Epithelial cell of esophagus (primary cell): ENCODE measurements at regions not wholly inside any gene's neighbourhood (a gene's known extent, or its start where the extent isn't known, plus 50 kb on each side); places are given as distances from the start of the nearest gene placed in this dataset.

Experiments
- DNase-seq: peaks from one replicate; pipeline ENCODE4 v3.0.0; 2010; ENCODE audit warnings: low read depth
- H3K4me3 ChIP-seq: 2 replicates; pipeline ENCODE4 v1.5.1; 2011; ENCODE audit warnings: mild to moderate bottlenecking, low read length, control low read depth
- CTCF ChIP-seq: IDR thresholded peaks from 2 replicates; pipeline ENCODE4 v1.5.1; 2011; ENCODE audit warnings: low read depth, mild to moderate bottlenecking, low read length, control low read depth, inconsistent platforms; ENCODE audit not compliant: insufficient read depth; ENCODE audit errors: missing control alignments

DNA sequence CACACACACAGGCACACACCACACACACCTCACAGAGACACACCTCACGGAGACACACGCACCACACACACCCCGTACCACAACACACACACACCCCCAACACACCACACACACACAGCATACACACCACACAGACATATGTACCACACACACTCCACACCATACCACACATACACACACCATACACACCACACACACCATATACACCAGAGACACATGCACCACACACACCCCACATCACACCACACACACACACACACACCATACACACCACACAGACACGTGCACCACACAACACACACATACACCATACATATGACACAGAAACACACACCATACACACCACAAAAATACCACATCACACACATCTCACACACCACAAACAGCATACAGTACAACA lies 850.7 kb downstream of the RNF144A start:
- no peak for DNase-seq
- no peak overlapping the region for H3K4me3 ChIP-seq
- TF ChIP-seq CTCF = no peak

DNA sequence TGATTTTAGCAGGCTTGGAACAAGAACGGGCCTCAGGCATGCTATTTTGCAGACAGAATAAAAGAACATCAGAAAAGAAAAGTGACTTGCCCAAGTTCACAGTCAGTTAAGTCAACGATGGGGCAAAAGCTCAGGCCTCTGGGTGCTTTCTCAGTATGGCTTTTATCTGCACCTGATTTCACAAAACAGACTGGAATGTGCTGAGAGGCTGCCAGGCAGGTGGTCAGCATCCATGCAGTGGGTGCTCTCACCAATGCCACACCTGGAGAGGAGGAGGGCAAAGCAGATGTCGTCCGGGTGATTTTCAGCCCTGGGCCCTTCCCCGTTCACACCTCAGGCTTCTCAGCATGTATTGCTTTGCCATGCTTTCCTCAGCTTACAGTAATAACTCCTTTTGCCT lies 854.6 kb downstream of the RNF144A start:
- DNase-seq = no peak
- TF ChIP-seq CTCF = no peak
- no peak overlapping the region for H3K4me3 ChIP-seq

DNA sequence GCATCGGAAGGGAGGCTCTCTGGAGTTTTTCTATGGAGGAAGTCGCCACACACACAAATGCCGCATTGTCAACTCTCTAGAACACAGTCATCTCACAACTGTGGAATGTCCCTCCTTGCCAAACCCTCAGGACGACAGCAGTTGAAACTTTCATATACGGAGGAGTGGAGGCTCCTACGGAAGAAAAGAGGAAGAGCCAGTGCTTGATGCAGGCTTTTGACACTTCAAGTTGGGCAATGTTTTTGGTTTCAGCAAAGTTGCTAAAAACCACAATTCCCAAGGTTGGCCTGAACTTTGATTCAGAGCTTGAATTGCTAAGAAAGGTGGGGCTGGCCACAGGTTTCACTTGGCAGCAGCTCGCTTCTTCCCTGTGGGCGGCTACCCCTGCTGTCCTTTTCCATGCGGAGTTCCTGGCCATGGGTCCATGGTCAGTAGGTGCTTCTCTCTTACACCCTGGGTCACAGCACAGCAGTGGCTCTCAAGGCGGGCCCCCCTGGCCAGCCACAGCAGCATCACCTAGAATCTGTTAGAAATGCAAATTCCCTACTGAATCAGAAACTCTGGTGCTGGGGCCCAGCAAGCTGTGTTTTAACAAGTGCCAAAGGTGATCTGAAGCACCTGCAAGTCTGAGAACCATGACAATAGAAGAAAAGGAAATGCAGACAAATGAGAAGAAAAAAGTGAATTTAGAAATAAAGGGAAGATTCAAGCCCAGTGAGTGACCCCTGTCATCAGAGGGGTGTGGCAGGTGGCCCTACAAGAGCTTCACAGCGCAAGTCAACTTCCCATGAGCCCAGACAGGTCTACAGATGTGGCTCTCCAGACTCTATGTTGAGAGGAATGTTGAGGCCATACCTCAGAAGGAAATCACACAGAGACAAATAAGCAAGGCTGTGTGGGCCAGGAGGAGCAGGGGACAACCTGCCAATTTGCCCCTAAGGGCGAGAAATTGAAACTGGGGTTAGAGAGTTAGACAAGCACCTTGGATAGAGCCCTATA lies 856.4 kb downstream of the RNF144A start:
- DNase-seq = peak; percentile 91
- no peak for TF ChIP-seq CTCF
- no peak overlapping the region for H3K4me3 ChIP-seq

GRCh38 chr2:7774481-7774880 lies 857.3 kb downstream of the RNF144A start:
- DNase-seq = no peak
- TF ChIP-seq CTCF = no peak
- H3K4me3 ChIP-seq = no peak overlapping the region

GRCh38 chr2:7777668-7778067 lies 860.5 kb downstream of the RNF144A start:
- no peak for TF ChIP-seq CTCF
- no peak for DNase-seq
- H3K4me3 ChIP-seq = no peak overlapping the region

GRCh38 chr2:7780321-7780720 lies 863.1 kb downstream of the RNF144A start:
- DNase-seq = no peak
- no peak for TF ChIP-seq CTCF
- no peak overlapping the region for H3K4me3 ChIP-seq

GRCh38 chr2:7785700-7786099 lies 868.5 kb downstream of the RNF144A start:
- no peak for TF ChIP-seq CTCF
- H3K4me3 ChIP-seq = no peak overlapping the region
- no peak for DNase-seq
